HG02840 (cell line): ENCODE measurements at regions not wholly inside any gene's neighbourhood (a gene's known extent, or its start where the extent isn't known, plus 50 kb on each side); places are given as distances from the start of the nearest gene placed in this dataset.
"Not testable (repeated sequence)": the region's sequence is repeated elsewhere in the genome, so short reads cannot be mapped to it uniquely, and the experiment has no call there.

ENCODE experiments used
- ATAC-seq: cut with Tn5 transposase; IDR thresholded peaks from one replicate; pipeline ENCODE4 v1.9.1; 2021; ENCODE audit warnings: mild to moderate bottlenecking, moderate library complexity, moderate number of reproducible peaks; ENCODE audit not compliant: unreplicated experiment, low FRiP score

DNA sequence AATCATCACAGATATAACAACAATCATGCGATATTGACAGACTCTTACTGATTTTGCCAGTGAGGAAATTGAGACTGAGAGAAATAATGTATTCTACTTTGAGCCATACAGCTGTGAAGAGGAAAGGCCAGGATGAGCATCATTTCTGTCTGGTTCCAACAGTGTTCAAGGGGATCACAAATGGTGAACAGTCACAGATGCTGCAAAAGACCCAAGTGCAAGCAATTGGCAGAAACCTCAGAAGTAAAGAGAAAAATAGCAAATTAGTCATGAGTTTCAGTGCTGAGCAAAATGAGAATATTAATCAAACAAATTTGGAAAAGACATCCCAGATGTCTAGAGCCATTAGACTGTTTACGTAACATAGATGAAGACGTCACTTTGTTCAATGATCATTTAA, 114.1 kb downstream of the RAB38 start:
- no peak for ATAC-seq

DNA sequence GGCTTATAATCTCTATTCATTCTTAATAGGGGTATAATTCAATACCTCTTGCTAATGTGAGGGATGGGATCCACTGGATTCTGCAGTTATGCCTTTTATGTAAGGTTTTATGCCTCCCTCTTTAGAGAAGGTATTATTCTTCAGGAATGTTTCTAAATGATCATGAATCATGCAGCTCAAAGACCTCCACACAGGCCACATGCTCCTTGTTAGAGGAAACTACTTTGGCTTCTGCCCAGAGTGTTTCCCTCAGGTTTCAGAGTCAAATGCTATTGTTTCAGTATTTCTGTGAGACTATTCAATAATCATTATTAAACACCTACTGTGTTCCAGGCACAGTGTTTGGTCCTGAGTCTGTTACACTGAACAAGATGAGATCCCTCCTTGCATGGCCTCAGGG, 115.9 kb downstream of the RAB38 start:
- no peak for ATAC-seq

DNA sequence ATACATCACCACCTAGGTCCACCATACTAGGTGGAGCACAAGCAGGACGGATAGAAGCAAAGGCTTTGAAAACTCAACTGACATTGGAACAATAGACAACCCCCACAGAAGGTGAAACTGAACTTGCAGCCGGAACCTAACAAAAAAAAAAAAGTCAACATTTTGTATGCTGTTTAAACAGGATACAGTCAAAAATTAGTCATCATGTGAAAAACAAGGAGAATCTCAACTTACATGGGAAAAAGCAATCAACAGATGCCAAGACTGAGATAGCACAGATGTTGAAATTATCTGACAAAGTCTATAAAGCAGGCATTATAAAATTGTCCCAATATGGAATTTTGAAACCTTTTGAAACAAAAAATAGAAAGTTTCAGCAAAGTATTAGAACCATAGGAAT, 123.8 kb downstream of the RAB38 start:
- no peak for ATAC-seq

DNA sequence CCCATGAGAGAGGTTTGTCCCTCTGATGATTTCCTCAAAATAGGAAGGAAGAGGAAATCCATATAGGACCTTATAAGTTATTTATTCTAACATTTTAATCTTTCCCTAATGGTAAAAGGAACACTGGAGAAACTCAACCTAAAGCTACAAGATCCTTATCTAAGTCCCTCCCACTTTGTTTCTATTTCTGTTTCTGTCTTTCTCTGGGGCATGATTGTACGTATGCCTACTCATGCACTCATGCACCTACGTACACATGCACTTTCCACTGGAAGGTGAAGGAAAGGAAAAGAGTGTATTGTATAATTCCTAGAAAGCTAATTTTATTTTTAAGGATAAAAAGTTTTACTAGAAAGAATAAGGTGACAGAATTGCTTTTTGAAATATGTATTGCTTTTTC, 125.0 kb downstream of the RAB38 start:
- ATAC-seq, result no peak

DNA sequence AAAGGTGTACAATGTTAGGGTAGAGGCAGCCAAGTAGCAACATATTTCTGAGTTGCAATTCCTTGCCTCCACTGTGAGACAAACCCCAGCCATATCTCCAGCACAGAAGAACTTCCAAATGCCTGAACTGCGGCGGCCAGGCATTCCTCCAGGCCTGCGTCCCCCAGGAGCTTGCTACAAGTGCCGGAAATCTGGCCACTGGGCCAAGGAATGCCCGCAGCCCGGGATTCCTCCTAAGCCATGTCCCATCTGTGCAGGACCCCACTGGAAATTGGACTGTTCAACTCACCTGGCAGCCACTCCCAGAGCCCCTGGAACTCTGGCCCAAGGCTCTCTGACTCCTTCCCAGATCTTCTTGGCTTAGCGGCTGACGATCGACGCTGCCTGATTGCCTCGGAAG, 130.0 kb downstream of the RAB38 start:
- ATAC-seq, result not testable (repeated sequence)

DNA sequence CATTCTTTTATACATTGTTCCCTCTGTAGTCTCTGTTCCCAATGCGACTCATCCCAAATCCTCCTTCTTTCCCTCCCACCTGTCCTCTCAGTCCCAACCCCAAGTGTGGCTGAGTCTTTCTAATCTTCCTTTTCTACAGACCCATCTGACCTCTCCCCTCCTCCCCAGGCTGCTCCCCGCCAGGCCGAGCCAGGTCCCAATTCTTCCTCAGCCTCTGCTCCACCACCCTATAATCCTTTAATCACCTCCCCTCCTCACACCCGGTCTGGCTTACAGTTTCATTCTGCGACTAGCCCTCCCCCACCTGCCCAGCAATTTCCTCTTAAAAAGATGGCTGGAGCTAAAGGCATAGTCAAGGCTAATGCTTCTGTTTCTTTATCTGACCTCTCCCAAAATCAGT, 130.6 kb downstream of the RAB38 start:
- not testable (repeated sequence) for ATAC-seq

DNA sequence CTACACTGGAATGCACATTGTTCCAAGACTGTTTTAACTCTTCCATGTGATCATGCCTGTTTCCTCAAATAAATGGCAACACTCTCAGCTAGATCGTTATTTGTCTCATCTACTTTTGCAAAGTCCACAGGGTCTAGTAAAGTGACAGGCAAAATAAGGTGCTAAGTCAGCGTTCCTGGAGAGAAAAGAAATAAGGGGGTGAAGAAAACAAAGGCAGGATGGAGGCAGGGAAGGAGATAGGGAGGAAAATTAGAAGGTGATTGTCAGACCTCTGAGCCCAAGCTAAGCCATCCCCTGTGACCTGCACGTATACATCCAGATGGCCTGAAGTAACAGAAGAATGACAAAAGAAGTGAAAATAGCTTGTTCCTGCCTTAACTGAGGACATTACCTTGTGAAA, 132.1 kb downstream of the RAB38 start:
- ATAC-seq, result no peak

DNA sequence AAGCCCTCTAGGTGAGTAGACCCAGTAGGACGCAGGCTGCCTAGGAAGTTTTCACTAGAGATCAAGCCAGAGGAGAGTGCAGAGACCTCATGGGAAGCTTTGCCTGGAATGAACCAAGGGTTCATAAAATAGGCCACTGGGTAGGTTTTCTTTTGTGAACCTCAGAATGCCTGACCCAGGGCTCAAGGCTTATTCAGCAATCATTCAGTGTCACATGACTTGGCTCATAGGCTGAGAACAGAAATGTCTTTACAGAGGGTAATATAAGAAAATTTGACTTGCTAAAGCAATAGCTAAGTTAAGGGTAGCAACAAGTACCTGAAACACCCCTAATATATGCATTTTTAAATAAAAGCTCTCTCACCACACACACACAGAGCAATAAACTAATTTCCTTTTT, 132.6 kb downstream of the RAB38 start:
- ATAC-seq, result no peak

DNA sequence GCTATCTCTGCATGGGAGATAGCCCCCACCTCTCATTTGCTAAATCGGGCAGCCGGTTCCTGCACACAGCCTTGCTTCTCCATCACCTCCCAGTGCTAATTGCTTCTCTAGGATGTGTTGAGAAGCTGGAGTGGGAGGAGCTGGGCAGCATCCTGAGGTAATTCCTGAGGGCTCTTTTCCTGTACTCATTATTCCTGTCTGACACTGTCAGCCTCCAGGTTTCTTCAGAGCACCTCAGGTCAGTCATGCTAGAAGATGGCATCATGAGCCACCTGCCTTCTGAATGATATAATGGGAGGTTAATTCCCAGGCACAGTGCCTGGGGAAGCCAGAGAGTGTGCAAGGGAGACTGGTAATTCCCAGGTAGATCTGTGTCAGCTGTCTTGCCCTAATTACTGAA, 133.0 kb downstream of the RAB38 start:
- no peak for ATAC-seq

DNA sequence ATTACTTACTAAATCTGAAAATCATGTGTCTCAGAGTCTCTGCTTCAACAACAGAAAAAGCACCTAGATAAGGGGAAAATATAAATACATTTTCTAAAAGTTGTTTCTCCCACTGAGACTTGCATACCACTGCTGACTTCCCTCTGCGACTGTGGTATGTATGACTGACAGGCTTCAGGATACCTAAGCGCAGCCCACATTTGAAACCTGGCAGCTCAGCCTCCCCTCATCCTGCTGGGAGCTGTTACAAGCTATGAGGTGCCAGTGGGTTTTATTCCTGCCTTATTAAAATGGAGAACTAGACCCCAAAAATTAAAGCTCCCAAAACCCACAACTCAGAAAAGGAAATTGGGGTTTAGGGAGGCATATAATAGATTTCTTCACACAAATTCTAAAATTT, 133.6 kb downstream of the RAB38 start:
- no peak for ATAC-seq

DNA sequence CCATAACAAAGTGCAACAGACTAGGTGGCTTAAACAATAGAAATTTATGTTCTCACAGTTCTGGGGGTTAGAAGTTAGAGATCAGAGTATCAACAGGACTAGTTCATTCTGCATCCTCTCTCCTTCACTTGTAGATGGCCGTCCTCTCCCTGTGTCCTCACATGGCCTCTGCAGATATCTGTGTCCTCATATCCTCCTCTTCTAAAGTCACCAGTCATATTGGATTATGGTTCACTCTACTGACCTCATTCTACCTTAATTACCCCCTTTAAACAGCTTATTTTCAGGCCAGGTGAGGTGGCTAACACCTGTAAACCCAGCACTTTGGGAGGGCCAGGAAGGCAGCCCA, 135.1 kb downstream of the RAB38 start:
- ATAC-seq, result no peak

DNA sequence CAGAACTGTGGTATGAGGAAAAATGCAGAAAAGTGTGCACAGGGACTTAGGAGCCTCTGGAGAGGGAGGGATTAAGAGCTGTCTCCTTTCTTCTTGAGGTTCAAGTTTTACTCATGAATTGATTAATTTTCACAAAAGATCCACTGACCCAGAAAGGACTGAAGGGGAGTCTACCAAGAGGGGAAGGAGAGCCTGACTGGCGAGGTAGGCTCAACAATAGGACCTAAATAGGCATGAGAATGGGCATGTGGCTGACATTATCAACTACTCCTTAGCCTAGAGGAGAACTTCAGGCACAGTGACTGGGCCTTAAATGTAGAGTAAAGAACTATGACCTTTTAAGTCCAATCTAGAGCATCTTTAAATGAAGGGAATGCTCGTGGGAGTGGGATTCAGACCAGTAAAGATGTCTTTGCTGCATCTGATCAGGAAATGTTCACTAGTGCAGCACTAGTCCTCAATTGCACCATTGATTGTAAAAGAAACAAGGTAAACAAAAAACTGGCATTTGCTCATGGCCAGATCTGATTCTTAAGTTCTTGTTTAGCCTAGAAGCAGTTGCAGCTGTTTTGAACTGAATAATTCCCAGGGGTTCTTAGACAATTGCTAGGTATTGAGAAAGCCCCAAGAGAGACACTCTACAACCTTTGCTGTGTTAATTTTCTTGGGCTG, 135.6 kb downstream of the RAB38 start:
- no peak for ATAC-seq

DNA sequence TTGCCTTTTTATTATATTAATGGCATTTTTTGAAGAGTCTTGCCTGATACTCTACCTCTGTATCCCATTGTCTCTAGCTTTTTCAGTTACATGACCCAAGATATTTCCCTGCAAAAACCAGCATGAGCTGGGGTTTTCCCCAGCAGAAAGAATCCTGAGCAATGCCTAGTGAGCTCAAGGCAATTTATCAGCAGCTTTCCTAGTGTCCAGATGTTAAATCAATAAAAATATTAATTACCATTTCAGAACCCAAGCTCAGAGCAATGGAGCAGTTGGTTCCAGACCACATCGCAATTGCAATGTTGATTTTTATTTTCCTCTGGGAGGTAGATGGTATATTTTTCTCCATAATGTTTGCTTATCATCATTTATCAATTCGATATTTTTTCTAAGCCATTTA, 137.2 kb downstream of the RAB38 start:
- no peak for ATAC-seq

DNA sequence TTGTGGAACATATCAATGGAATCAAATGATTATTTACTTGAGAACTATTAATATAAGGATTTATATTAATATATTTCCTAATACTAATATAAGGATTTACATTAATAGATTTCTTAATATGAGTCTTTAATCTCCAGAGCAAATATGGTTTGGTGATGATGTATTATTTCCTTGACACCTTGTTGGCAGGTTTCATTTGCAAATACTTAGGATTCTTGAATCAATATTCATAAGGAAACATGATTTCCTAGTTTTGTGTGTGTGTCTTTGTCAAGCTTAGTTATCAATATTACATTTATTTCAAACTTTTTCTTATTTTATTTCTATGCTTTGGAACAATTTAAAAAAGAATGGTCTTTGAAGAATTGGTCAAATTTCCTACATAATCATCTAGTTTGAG, 138.5 kb downstream of the RAB38 start:
- no peak for ATAC-seq

DNA sequence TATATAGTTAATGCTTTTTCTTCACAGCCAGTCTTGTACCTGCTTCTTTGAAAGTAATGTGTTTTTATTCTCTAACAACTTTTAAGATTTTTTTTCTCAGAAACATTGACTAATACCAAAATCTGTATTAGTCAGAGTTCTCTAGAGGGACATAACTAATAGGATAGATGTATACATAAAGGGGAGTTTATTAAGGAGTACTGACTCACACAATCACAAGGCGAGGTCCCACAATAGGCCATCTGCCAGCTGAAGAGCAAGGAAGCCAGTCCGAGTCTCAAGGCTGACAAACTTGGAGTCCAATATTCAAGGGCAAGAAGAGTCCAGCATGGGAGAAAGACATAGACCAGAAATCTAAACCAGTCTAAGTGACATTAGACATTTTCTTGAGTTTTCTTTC, 140.0 kb downstream of the RAB38 start:
- no peak for ATAC-seq

DNA sequence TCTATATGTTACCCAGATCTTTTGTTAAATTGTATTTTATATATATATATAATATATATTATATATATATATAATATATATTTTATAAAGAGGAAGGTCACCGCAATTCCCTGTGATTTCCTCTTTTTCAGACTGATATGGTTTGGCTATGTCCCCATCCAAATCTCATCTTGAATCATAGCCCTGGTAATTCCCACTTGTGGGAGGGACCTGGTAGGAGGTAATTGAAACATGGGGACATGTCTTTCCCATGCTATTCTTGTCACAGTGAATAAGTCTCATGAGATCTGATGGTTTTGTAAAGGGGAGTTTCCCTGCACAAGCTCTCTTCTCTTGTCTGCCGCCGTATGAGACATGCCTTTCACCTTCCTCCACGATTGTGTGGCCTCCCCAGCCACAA, 157.6 kb downstream of the RAB38 start:
- ATAC-seq, result no peak

DNA sequence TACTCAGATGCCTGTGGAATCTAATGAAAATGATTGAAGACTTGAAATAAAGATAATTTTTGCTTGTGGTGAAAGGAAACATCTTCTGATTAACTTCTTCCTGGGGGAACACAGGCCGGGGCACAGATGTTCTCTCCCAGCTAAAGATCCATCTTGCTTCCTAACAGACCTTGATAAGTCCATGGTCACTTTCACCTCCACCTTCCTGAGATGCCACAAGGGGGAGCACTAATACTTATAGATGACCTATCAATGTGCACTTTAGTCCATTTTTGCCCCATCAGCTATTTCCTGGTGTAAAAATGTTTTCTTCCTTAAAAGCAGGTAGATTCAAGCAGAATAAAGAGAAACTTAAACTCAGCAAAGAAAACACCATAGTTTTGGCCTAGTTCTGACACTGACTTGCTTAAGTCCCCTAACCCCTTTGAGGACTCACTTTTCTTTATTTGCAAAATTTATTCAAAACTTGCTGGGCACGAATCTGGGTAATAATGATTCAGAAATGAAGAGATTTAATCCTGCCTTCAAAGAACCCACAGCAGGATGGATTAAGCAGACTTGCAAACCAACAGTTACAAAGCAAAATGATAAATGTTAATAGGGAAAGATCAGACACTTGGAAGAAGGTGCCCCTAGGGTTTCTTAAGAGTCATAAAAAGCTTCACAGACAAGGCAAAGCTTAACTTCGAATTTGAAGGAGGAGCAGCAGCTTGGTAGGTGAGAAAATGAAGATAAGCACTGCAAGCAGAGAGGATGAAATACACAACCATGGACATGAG, 158.7 kb downstream of the RAB38 start:
- peak; percentile 73 for ATAC-seq

DNA sequence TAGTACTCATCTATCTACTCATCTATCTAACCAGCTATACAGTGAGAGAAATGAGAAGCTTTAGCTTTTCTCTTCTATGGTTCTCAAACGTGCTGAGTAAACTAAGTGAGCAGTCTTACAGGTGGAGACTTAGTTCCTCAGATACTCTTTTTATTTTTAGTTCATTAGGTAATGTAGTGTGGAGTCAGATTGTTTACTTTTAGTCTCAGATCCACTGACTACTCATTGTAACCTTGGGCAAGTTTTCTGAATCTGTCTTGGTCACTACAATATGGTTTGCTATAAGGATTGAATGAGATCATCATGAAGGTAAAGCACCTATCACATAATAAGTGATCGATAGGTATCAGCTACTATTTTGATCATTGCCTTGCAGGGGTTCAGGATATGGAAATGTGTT, 160.1 kb downstream of the RAB38 start:
- ATAC-seq, result no peak

DNA sequence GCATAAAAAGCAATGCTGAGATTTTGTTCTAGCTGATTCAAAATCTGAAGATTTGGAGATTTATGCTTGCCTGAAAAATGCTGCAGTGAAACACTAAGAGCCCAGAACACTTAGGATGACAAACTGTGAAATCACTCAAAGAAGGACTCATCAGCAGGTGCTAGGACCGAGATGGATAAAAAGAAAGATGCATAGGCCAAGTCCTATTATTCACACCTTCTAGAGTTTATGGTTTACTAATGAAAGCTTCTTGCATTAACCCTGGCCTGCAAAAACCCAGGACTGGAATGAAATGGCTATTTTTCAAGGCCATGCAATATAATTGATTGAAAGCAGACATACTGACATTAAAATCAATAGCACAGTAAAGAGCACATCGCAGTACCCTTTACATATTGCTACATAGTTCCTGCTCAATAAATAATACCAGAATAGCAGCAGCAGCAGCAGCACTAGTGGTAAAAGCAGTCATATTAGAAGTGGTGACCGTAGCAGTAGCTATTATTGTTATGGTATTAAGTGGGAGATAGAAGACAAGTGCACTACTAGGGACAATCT, 161.7 kb downstream of the RAB38 start:
- no peak for ATAC-seq

DNA sequence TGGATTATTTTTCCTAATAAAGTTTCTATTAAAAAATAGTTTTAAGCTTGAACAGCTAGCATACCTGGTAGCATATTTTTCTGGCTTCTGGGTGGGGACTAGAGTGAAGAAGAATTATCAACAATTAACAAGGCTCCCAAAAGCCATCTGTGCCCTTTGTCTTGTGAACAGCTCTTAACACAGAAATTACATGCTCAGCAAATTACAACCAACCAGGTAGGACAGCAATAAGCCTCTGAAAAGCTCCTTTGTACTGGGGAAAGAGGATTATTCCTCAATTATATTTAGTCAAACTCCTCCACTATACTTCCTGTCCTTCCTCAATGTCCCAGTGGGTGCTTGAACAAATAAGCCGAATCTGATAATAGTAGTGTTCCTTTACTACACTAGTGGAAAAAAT, 162.8 kb downstream of the RAB38 start:
- ATAC-seq, result no peak

DNA sequence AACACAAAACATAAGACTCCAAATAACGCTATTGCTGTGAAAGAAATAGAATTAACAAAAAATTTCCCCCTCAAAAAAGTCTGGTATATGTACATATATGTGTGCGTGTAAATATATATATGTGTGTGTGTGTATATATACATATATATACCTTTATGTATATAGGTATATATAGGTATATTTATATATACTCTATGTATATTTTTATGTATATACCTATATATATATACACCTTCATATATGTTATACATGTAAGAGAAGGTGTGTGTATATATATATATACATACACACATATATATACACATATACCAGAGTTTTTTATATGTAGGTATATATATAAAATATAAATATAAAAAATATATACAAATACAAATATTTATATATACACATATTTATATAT, 199.2 kb downstream of the RAB38 start:
- ATAC-seq, result no peak

DNA sequence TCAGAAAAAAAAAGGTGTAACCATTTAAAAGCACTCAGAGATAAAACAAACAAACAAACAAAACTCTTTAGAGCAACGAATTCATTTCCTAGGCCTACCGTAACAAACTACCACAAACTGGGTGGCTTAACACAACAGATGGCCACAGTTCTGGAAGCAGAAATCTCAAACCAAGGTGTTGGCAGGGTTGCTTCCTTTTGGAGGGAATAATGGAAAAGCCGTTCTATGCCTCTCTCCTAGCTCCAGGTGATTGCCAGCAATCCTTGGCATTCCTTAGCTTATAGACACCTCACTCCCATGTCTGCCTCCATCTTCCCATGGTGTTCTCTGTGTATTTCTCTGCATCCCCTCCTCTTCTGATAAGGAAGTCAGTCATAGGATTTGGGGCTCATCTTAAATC, 200.4 kb downstream of the RAB38 start:
- ATAC-seq, result no peak
